WTC11 (cell line): ENCODE measurements at regions not wholly inside any gene's neighbourhood (a gene's known extent, or its start where the extent isn't known, plus 50 kb on each side); places are given as distances from the start of the nearest gene placed in this dataset.

Source experiments
- ATAC-seq: fragments of 200-7000 bp; cut with Tn5 transposase; 2 replicates; pipeline ENCODE4 v1.10.0; 2021; ENCODE audit warnings: mild to moderate bottlenecking, moderate library complexity
- CTCF ChIA-PET: fragments of 300-600 bp; sonication (Branson Sonifier 250); formaldehyde crosslinking; loops from one replicate; lab custom pipeline; 2021; ENCODE audit warnings: antibody characterized with exemption; lab: Charles Lee
- POLR2A ChIA-PET: fragments of 350-600 bp; sonication (Branson Sonifier 250); formaldehyde crosslinking; loops from one replicate; lab custom pipeline; 2021; ENCODE audit warnings: antibody characterized with exemption; lab: Charles Lee
- DNase-seq: peaks from one replicate; pipeline ENCODE4 v3.0.0; 2021; ENCODE audit warnings: low spot score
- H3K27ac Mint-ChIP-seq: 2 replicates; pipeline ENCODE4 v1.8.0; 2021; ENCODE audit warnings: mixed read lengths
- H3K27me3 Mint-ChIP-seq: 2 replicates; pipeline ENCODE4 v1.8.0; 2021; ENCODE audit warnings: low read depth, mild to moderate bottlenecking, moderate library complexity, mixed read lengths
- H3K36me3 Mint-ChIP-seq: 2 replicates; pipeline ENCODE4 v1.8.0; 2021; ENCODE audit warnings: mixed read lengths
- H3K4me1 Mint-ChIP-seq: 2 replicates; pipeline ENCODE4 v1.8.0; 2022; ENCODE audit warnings: mixed read lengths
- H3K4me3 Mint-ChIP-seq: 2 replicates; pipeline ENCODE4 v1.8.0; 2021; ENCODE audit warnings: mild to moderate bottlenecking, moderate library complexity, mixed read lengths
- H3K9me3 Mint-ChIP-seq: 2 replicates; pipeline ENCODE4 v1.8.0; 2021; ENCODE audit warnings: mixed read lengths
- E2F1 ChIP-seq: sonication (generic); formaldehyde crosslinking; IDR thresholded peaks from 2 replicates; pipeline ENCODE4 v1.8.0; 2022; ENCODE audit warnings: mild to moderate bottlenecking, missing genetic modification reagents
- EMX1 ChIP-seq: fragments of 250-450 bp; sonication (Bioruptor Pico); IDR thresholded peaks from 2 replicates; pipeline ENCODE4 v1.8.0; 2021; ENCODE audit warnings: mild to moderate bottlenecking
- MLX ChIP-seq: sonication (generic); formaldehyde crosslinking; IDR thresholded peaks from 2 replicates; pipeline ENCODE4 v1.8.1; 2023; ENCODE audit warnings: mild to moderate bottlenecking, missing genetic modification reagents, moderate library complexity
- NFYB ChIP-seq: sonication (generic); formaldehyde crosslinking; conservative IDR thresholded peaks from 2 replicates; pipeline ENCODE4 v1.8.0; 2022; ENCODE audit warnings: low read depth, missing genetic modification reagents
- NR2C2 ChIP-seq: sonication (generic); formaldehyde crosslinking; IDR thresholded peaks from 2 replicates; pipeline ENCODE4 v1.8.0; 2022; ENCODE audit warnings: mild to moderate bottlenecking, missing genetic modification reagents
- SOX15 ChIP-seq: fragments of 250-450 bp; sonication (Bioruptor Pico); IDR thresholded peaks from 2 replicates; pipeline ENCODE4 v1.9.0; 2021; ENCODE audit warnings: mild to moderate bottlenecking
- SP1 ChIP-seq: sonication (generic); formaldehyde crosslinking; conservative IDR thresholded peaks from 2 replicates; pipeline ENCODE4 v1.8.1; 2022; ENCODE audit warnings: missing genetic modification reagents
- TP53 ChIP-seq: sonication (generic); formaldehyde crosslinking; IDR thresholded peaks from 2 replicates; pipeline ENCODE4 v1.8.1; 2023; ENCODE audit warnings: mild to moderate bottlenecking, missing genetic modification reagents
- ZNF532 ChIP-seq: fragments of 250-450 bp; sonication (Bioruptor Pico); IDR thresholded peaks from 2 replicates; pipeline ENCODE4 v1.9.0; 2021; ENCODE audit warnings: mild to moderate bottlenecking, borderline replicate concordance
- TF ChIP-seq, protein P1 (sequence below): fragments of 250-450 bp; sonication (Bioruptor Pico); IDR thresholded peaks from 2 replicates; pipeline ENCODE4 v2.1.2; 2022; ENCODE audit warnings: mild to moderate bottlenecking, moderate library complexity
- TF ChIP-seq, protein P2 (sequence below): sonication (generic); formaldehyde crosslinking; IDR thresholded peaks from 2 replicates; pipeline ENCODE4 v1.8.1; 2022; ENCODE audit warnings: low read depth, missing genetic modification reagents, borderline replicate concordance
- TF ChIP-seq, protein P3 (sequence below): sonication (generic); formaldehyde crosslinking; IDR thresholded peaks from 2 replicates; pipeline ENCODE4 v1.8.1; 2023; ENCODE audit warnings: mild to moderate bottlenecking, missing genetic modification reagents, moderate library complexity

- TF ChIP-seq, protein P1, sequence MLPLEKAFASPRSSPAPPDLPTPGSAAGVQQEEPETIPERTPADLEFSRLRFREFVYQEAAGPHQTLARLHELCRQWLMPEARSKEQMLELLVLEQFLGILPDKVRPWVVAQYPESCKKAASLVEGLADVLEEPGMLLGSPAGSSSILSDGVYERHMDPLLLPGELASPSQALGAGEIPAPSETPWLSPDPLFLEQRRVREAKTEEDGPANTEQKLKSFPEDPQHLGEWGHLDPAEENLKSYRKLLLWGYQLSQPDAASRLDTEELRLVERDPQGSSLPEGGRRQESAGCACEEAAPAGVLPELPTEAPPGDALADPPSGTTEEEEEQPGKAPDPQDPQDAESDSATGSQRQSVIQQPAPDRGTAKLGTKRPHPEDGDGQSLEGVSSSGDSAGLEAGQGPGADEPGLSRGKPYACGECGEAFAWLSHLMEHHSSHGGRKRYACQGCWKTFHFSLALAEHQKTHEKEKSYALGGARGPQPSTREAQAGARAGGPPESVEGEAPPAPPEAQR (CRISPR knock-in tag): no peak
- no peak for TF ChIP-seq TP53 (CRISPR knock-in tag)
- TF ChIP-seq, protein P2, sequence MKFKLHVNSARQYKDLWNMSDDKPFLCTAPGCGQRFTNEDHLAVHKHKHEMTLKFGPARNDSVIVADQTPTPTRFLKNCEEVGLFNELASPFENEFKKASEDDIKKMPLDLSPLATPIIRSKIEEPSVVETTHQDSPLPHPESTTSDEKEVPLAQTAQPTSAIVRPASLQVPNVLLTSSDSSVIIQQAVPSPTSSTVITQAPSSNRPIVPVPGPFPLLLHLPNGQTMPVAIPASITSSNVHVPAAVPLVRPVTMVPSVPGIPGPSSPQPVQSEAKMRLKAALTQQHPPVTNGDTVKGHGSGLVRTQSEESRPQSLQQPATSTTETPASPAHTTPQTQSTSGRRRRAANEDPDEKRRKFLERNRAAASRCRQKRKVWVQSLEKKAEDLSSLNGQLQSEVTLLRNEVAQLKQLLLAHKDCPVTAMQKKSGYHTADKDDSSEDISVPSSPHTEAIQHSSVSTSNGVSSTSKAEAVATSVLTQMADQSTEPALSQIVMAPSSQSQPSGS (CRISPR knock-in tag): no peak
- TF ChIP-seq, protein P3, sequence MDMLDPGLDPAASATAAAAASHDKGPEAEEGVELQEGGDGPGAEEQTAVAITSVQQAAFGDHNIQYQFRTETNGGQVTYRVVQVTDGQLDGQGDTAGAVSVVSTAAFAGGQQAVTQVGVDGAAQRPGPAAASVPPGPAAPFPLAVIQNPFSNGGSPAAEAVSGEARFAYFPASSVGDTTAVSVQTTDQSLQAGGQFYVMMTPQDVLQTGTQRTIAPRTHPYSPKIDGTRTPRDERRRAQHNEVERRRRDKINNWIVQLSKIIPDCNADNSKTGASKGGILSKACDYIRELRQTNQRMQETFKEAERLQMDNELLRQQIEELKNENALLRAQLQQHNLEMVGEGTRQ: no peak
Observed at GRCh38 chr7:23927709-23928417, 217.8 kb downstream of the STK31 start (continued).

DNA sequence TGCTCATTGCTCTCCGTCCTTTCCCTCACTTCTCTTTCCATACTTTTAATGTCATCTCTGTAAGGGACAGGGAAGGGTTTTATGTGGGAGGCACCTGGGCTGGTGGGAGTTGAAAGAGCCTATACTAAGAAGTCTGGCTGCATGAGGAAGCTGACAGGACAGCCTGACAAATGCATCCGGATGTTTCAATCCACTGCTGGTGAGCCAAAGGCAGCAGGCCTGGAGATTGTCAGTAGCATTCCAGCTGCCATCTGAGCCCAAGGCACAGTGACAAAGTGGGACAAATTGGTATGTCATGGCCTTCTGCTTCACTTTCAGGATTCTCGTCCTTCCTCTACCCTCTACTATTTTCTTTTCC, 218.4 kb downstream of the STK31 start:
- POLR2A ChIA-PET: no interaction called here
- no peak overlapping the region for H3K4me3 Mint-ChIP-seq
- no peak overlapping the region for H3K27ac Mint-ChIP-seq
- DNase-seq (no peak), ATAC-seq (no peak)
- CTCF ChIA-PET: interaction anchor here (1.5 kb wide), 1 partner anchor 10 kb away, joined by 6 read pairs; no protein-coding TSS in a partner anchor
- H3K4me1 Mint-ChIP-seq: peaks cover 22% of the 10 kb centered on the region
- H3K36me3 Mint-ChIP-seq: no peaks in the 10 kb centered on the region
- no peaks in the 10 kb centered on the region for H3K27me3 Mint-ChIP-seq
- H3K9me3 Mint-ChIP-seq: peaks cover 2% of the 10 kb centered on the region; the same call in 1 of the 2 replicates
- no peak for TF ChIP-seq NFYB (CRISPR knock-in tag)
- TF ChIP-seq ZNF532 (CRISPR knock-in tag): no peak
- TF ChIP-seq E2F1 (CRISPR knock-in tag): no peak
- TF ChIP-seq NR2C2: no peak
- TF ChIP-seq MLX (CRISPR knock-in tag): no peak
- no peak for TF ChIP-seq SP1 (CRISPR knock-in tag)
- TF ChIP-seq, protein P2 (CRISPR knock-in tag): no peak
- no peak for TF ChIP-seq SOX15 (CRISPR knock-in tag)
- no peak for TF ChIP-seq EMX1 (CRISPR knock-in tag)
